RWPE2 (cell line): ENCODE measurements at regions not wholly inside any gene's neighbourhood (a gene's known extent, or its start where the extent isn't known, plus 50 kb on each side); places are given as distances from the start of the nearest gene placed in this dataset.

Experiments used
- ATAC-seq: fragments of 200-7000 bp; cut with Tn5 transposase; 3 replicates; pipeline ENCODE4 v1.9.1; 2021; ENCODE audit warnings: low read depth
- DNase-seq: peaks from one replicate; pipeline ENCODE4 v3.0.0-alpha.2; 2020; ENCODE audit warnings: low spot score
- H3K27ac ChIP-seq: fragments of 450-650 bp; 2 replicates; pipeline ENCODE4 v1.5.1; 2017; ENCODE audit warnings: mild to moderate bottlenecking; ENCODE audit not compliant: poor library complexity, severe bottlenecking
- H3K27me3 ChIP-seq: fragments of 250-450 bp; sonication (Bioruptor Pico); 2 replicates; pipeline ENCODE4 v1.5.1; 2021; ENCODE audit warnings: mild to moderate bottlenecking, moderate library complexity; ENCODE audit not compliant: insufficient read depth, poor library complexity, severe bottlenecking
- H3K36me3 ChIP-seq: fragments of 250-450 bp; sonication (Bioruptor Pico); 2 replicates; pipeline ENCODE4 v1.5.1; 2020; ENCODE audit warnings: low read depth, mild to moderate bottlenecking, moderate library complexity
- H3K4me1 ChIP-seq: fragments of 250-450 bp; sonication (Bioruptor Pico); 2 replicates; pipeline ENCODE4 v1.5.1; 2021; ENCODE audit warnings: mild to moderate bottlenecking, moderate library complexity; ENCODE audit not compliant: insufficient read depth, poor library complexity, severe bottlenecking
- H3K4me3 ChIP-seq: fragments of 250-450 bp; sonication (Bioruptor Pico); 2 replicates; pipeline ENCODE4 v1.5.1; 2021; ENCODE audit warnings: mild to moderate bottlenecking, moderate library complexity; ENCODE audit not compliant: severe bottlenecking
- H3K9me3 ChIP-seq: fragments of 250-450 bp; sonication (Bioruptor Pico); 2 replicates; pipeline ENCODE4 v1.5.1; 2021; ENCODE audit warnings: mild to moderate bottlenecking, moderate library complexity; ENCODE audit not compliant: severe bottlenecking
- TF ChIP-seq, protein P1 (sequence below): fragments of 450-650 bp; IDR thresholded peaks from one replicate; pipeline ENCODE4 v1.5.1; 2017; ENCODE audit warnings: mild to moderate bottlenecking, moderate library complexity; ENCODE audit not compliant: poor library complexity, severe bottlenecking

DNA sequence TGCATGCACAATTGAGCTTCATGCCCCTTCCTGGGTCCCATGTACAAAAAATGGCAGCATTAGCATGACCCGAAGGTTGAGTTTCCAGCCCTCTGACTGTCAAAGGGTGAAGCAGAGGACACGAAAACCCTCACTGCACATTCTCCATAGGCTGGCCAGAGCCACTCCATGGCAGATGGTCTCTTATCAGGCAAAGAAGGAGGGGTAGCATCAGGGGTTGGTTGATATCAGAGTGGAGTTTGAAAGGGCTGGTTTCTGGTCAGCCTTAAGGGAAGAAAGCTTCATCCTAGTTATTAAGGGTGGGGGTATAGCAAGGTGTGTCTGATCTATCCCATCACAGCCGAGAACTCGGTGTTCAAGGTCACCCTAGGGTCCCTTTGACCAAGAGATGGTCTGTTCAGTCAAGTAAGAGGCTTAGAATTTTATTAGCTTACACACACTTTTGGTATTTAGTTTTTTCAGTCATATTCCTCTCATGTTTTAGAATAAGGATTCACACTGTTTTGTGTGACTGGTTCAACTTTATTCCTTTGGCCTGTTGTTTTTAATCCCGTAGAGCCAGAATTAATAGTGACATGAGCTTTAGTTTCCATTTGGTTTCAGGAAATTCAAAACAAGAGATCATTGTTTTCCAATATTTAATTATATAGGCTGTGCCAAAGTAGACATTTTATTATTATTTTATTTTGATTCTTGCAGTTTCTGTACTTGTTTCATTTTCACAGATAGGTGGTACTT is 199.9 kb upstream of the FMN2 start:
- TF ChIP-seq, protein P1, sequence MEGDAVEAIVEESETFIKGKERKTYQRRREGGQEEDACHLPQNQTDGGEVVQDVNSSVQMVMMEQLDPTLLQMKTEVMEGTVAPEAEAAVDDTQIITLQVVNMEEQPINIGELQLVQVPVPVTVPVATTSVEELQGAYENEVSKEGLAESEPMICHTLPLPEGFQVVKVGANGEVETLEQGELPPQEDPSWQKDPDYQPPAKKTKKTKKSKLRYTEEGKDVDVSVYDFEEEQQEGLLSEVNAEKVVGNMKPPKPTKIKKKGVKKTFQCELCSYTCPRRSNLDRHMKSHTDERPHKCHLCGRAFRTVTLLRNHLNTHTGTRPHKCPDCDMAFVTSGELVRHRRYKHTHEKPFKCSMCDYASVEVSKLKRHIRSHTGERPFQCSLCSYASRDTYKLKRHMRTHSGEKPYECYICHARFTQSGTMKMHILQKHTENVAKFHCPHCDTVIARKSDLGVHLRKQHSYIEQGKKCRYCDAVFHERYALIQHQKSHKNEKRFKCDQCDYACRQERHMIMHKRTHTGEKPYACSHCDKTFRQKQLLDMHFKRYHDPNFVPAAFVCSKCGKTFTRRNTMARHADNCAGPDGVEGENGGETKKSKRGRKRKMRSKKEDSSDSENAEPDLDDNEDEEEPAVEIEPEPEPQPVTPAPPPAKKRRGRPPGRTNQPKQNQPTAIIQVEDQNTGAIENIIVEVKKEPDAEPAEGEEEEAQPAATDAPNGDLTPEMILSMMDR: no peak
- Histone ChIP-seq H3K36me3 (no peaks in the 10 kb centered on the region), H3K27ac (no peak overlapping the region), H3K9me3 (no peaks in the 10 kb centered on the region), H3K4me1 (no peaks in the 10 kb centered on the region), H3K27me3 (no peaks in the 10 kb centered on the region), H3K4me3 (no peak overlapping the region)
- ATAC-seq (no peak), DNase-seq (no peak)

DNA sequence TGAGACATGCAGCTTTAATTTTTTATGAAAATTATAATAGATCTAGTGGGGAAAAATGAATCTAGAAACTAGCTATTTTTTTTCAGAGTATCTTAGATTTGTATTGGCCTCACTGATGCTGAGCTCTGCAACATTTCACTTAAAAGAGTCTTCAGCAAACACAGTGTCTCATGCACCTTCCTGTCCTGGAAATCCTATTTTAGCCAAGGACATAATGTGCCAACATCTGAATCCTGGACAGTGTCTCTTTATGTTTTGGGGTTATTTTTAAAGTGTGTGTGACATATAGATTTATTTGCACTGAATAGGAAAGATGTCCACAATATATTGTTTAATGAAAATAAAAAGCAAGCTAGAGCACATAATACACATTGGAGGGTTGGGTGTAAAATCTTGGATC is 199.1 kb upstream of the FMN2 start:
- Histone ChIP-seq H3K36me3 (no peaks in the 10 kb centered on the region), H3K4me1 (no peaks in the 10 kb centered on the region), H3K27ac (no peak overlapping the region), H3K4me3 (no peak overlapping the region), H3K9me3 (no peaks in the 10 kb centered on the region), H3K27me3 (no peaks in the 10 kb centered on the region)
- TF ChIP-seq, protein P1: no peak
- DNase-seq (no peak), ATAC-seq (no peak)

DNA sequence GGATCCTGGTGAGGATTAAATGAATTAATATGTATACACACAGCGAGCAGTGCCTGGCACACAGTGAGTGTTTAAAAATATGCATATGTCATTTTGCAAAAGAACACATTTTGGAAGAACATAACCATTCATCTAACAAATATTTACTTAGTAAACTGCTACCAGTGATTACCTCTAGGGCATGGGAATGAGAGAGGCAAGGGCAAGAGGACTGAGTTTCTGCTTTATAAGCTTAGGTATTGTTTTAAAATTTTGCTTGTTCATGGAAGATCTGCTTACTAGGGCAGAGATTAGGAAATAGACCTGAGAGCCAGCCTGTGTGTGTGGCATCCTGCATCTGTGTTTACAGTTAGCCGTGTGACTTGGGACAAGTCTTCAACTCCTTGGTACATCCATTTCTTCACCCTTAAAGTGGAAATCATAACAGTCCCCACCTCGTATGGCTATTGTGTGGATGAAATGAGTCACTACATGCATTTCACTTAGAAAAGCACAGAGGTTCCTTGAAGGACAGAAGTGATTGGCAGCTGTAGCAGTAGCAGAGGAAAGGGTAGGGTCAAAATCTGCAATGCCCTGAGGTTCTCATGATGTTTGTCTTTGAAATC is 198.5 kb upstream of the FMN2 start:
- H3K4me1 ChIP-seq: no peaks in the 10 kb centered on the region
- TF ChIP-seq, protein P1: no peak
- no peak overlapping the region for H3K27ac ChIP-seq
- no peaks in the 10 kb centered on the region for H3K27me3 ChIP-seq
- H3K4me3 ChIP-seq: no peak overlapping the region
- no peaks in the 10 kb centered on the region for H3K9me3 ChIP-seq
- no peak for ATAC-seq
- DNase-seq: no peak
- no peaks in the 10 kb centered on the region for H3K36me3 ChIP-seq

DNA sequence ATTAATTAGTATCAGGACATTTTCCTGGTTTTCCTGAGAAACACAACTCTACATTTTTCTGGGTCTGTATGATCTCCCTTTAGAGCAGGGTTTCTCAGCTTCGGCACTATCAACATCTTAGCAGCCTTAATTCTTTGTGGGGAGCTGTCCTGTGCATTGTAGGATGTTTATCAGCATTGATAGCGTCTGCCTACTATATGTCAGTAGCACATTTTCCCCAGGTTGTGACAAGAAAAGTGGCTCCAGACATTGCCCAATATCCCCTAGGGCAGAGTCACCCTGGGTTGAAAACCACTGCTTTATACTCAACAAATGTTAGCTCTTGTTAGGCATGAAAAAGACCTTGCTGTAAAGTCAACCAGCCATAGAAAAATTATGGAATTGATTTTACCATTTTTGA is 195.1 kb upstream of the FMN2 start:
- Histone ChIP-seq H3K36me3 (no peaks in the 10 kb centered on the region), H3K4me1 (no peaks in the 10 kb centered on the region), H3K9me3 (no peaks in the 10 kb centered on the region), H3K27me3 (no peaks in the 10 kb centered on the region), H3K4me3 (no peak overlapping the region), H3K27ac (no peak overlapping the region)
- TF ChIP-seq, protein P1: no peak
- no peak for ATAC-seq
- DNase-seq: no peak

DNA sequence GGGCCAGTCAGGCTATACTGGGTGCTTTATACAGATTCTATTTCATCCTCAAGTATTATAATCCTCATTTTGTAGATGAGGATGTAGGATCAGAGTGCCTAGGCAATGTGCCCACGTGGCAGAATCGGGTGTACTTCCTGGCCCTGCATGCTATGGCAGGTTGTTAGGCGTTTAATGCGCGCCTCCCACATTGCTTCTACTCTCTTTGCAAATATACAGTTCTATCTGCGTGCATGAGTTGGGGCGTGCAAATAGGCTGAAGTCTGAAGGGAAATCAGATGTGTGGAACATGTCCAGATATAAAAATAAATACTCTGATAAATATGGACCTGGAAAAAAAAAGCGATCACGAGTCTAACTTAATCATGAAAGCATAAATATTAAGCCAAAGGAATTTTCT is 194.7 kb upstream of the FMN2 start:
- no peaks in the 10 kb centered on the region for H3K36me3 ChIP-seq
- ATAC-seq: no peak
- no peaks in the 10 kb centered on the region for H3K9me3 ChIP-seq
- no peak overlapping the region for H3K27ac ChIP-seq
- no peaks in the 10 kb centered on the region for H3K4me1 ChIP-seq
- TF ChIP-seq, protein P1: no peak
- DNase-seq: no peak
- no peaks in the 10 kb centered on the region for H3K27me3 ChIP-seq
- H3K4me3 ChIP-seq: no peak overlapping the region
